Thymus (tissue), 11 donors: ENCODE measurements at regions not wholly inside any gene's neighbourhood (a gene's known extent, or its start where the extent isn't known, plus 50 kb on each side); places are given as distances from the start of the nearest gene placed in this dataset.

ENCODE experiments used
- DNase-seq, 9 donors: peaks; one replicate each; pipeline ENCODE4 v3.0.0-alpha.2; 2013; ENCODE audit warnings: low spot score in 9 of 9, low read depth in 6 of 9, missing footprints in 1 of 9
- H3K27ac ChIP-seq, 2 donors: one replicate each; pipeline ENCODE4 v1.5.1; 2013; ENCODE audit warnings: control low read depth in 1 of 2, low read depth in 1 of 2, low read length in 1 of 2, mild to moderate bottlenecking in 1 of 2, moderate library complexity in 1 of 2
- H3K27me3 ChIP-seq, 2 donors: one replicate each; pipeline ENCODE4 v1.5.1; 2013; ENCODE audit warnings: low read length in 1 of 2; ENCODE audit not compliant: control insufficient read depth in 2 of 2, insufficient read depth in 1 of 2
- H3K36me3 ChIP-seq, 2 donors: one replicate each; pipeline ENCODE4 v1.5.1; 2013; ENCODE audit warnings: low read length in 1 of 2, mild to moderate bottlenecking in 1 of 2, moderate library complexity in 1 of 2; ENCODE audit not compliant: control insufficient read depth in 2 of 2, insufficient read depth in 2 of 2
- H3K4me1 ChIP-seq, 2 donors: one replicate each; pipeline ENCODE4 v1.5.1; 2013; ENCODE audit warnings: low read length in 2 of 2; ENCODE audit not compliant: control insufficient read depth in 2 of 2, insufficient read depth in 2 of 2
- H3K4me3 ChIP-seq, 2 donors: one replicate each; pipeline ENCODE4 v1.5.1; 2013; ENCODE audit warnings: low read length in 2 of 2, control low read depth in 1 of 2, mild to moderate bottlenecking in 1 of 2
- H3K9me3 ChIP-seq, 2 donors: one replicate each; pipeline ENCODE4 v1.5.1; 2013; ENCODE audit warnings: low read length in 1 of 2, mild to moderate bottlenecking in 1 of 2; ENCODE audit not compliant: control insufficient read depth in 2 of 2, insufficient read depth in 1 of 2
- WGBS: extraction: QIAGEN DNeasy Blood & Tissue Kit; methylation state at CpG from one replicate; pipeline ENCODE4 v1.1.7; 2013; 5-methylcytosine and 5-hydroxymethylcytosine counted together
- donor health status: healthy.

DNA sequence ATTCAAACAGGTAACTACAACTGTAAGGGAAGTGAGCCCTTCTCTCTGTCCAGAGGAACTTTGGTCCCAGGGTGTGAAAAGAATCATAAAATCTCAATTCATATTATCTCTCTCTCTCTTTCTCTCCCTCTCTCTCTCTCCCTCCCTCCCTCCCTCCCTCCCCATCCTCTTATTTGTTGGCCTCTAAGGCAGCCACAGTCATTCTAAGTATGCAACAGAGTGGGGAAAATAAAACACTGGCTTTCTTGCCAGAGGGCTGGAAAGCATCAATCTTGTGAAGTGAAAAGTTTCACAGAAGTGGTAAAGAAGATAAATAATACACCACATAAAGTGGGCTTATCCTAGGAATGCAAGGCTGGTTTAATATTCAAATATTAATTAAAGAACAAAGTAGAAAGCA lies 95.6 kb upstream of the KCNH7 start:
- no peaks in the 10 kb centered on the region for H3K36me3 ChIP-seq
- H3K4me3 ChIP-seq: no peak overlapping the region
- H3K4me1 ChIP-seq: no peaks in the 10 kb centered on the region
- no peak for DNase-seq
- no peaks in the 10 kb centered on the region for H3K27me3 ChIP-seq
- peaks cover 0 to 11% of the 10 kb centered on the region in 2 donors for H3K9me3 ChIP-seq
- H3K27ac ChIP-seq: no peak overlapping the region

DNA sequence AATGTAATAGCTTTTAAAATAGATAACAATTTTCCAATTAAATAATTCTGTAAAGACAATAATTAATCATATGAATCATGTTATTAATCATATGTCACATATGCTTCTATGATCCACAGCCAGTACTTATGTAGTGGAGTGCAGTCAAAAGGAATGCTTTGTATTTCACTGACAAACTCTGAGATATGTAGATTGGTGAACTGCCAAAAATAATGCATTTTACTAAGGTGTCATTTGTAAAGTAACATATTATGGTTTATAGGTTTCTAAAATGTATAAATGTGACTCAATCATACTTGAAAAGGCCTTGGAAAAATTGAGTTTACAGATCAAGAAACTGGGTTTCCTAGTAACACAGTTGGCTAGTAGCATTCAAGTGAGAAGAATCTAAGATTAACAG lies 93.8 kb upstream of the KCNH7 start:
- DNase-seq: no peak
- H3K27ac ChIP-seq: no peak overlapping the region
- H3K36me3 ChIP-seq: no peaks in the 10 kb centered on the region
- peaks cover 0 to 2% of the 10 kb centered on the region in 2 donors for H3K9me3 ChIP-seq
- H3K4me1 ChIP-seq: no peaks in the 10 kb centered on the region
- no peak overlapping the region for H3K4me3 ChIP-seq
- no peaks in the 10 kb centered on the region for H3K27me3 ChIP-seq

DNA sequence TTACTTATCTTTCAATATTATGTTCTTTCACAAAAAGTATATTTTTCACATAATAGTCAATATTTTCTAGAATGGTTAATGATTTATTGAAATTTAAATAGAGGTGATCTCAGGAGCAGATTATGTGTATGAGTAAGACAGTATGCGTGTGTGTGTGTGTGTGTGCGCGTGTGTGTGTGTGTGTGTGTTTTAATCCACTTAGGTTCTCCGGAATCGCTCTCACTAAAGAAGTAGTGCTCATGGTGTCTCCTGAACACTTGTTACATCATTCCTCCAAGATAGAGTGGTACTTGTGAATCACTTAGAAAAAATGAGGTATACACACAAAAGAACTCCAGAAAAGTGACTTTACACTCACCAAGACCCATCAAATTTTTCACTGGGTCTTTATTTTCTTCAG lies 91.0 kb upstream of the KCNH7 start:
- H3K9me3 ChIP-seq: peaks cover 0 to 2% of the 10 kb centered on the region in 2 donors
- no peak for DNase-seq
- 81% methylated on average over 5 of the region's 5 CpGs for WGBS
- H3K4me3 ChIP-seq: no peak overlapping the region
- H3K36me3 ChIP-seq: no peaks in the 10 kb centered on the region
- H3K27ac ChIP-seq: no peak overlapping the region
- no peaks in the 10 kb centered on the region for H3K27me3 ChIP-seq
- H3K4me1 ChIP-seq: no peaks in the 10 kb centered on the region

DNA sequence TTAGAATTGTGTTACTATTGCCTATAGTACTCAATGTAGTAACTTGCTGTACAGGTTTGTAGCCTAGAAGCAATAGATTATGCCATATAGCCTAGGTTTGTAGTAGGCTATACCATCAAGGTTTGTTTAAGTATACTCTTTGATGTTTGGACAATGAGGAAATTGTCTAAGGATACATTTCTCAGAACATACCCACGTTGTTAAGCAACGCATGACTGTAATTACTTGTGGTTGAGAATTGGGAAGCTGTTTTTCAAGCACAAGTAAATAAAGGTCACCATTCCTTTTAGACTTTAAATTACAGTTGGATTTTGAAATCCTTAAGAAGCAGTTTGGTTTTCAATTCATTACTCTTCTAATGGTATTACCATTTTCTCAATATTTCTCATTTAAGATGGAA lies 89.8 kb upstream of the KCNH7 start:
- H3K4me1 ChIP-seq: no peaks in the 10 kb centered on the region

DNA sequence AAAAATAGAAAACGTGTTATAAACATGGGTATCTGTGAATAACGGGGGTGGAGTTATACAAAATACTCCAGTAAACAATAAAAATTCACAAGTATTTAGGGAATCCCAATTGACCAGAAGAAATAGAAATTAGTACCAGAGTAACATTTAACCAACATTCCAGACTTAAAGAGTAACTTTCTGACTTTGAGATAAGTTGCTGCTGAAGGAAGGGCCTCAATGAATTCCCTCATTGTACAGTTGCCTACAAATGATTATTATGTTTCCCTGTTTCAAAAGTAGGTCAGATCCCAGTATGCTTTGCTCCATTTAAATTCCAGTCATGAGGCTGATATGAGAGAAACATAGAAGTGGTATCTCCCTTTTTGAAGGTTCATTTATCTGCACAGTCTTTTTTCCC lies 88.3 kb upstream of the KCNH7 start:
- Histone ChIP-seq H3K36me3 (no peaks in the 10 kb centered on the region), H3K27me3 (no peaks in the 10 kb centered on the region), H3K27ac (no peak overlapping the region), H3K4me1 (no peaks in the 10 kb centered on the region), H3K4me3 (no peak overlapping the region), H3K9me3 (peaks cover 0 to 2% of the 10 kb centered on the region in 2 donors)
- DNase-seq: no peak
- WGBS: 91% methylated on average over 2 of the region's 2 CpGs

More for the DNA sequence above, 89.8 kb upstream of the KCNH7 start:
- H3K27me3 ChIP-seq: no peaks in the 10 kb centered on the region
- H3K36me3 ChIP-seq: no peaks in the 10 kb centered on the region
- 48% methylated on average over 2 of the region's 2 CpGs for WGBS
- no peak overlapping the region for H3K27ac ChIP-seq
- no peak overlapping the region for H3K4me3 ChIP-seq
- DNase-seq: no peak
- peaks cover 0 to 2% of the 10 kb centered on the region in 2 donors for H3K9me3 ChIP-seq

DNA sequence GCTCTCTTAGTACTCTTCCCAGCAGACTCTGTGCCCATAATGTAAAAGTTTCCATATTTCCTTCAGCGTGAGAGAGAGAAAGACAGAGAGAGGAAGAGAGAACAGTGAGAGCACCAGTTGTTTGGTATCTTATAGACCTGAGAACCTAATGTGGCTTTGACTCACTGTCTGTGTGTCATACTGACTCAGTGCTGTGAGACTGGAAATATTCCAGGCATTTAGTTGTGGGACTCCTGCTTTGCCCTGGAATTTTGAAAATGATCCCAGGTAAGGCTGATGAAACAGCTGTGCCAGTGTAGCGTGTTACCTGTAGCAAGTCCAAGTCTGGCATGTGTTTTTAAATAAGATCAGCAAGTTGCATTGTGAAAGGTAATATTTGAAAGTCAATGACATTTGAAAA lies 87.9 kb upstream of the KCNH7 start:
- 91% methylated on average over 2 of the region's 2 CpGs for WGBS
- H3K27ac ChIP-seq: no peak overlapping the region
- H3K4me3 ChIP-seq: no peak overlapping the region
- no peaks in the 10 kb centered on the region for H3K4me1 ChIP-seq
- H3K36me3 ChIP-seq: no peaks in the 10 kb centered on the region
- no peaks in the 10 kb centered on the region for H3K27me3 ChIP-seq
- DNase-seq: no peak
- peaks cover 0 to 2% of the 10 kb centered on the region in 2 donors for H3K9me3 ChIP-seq

DNA sequence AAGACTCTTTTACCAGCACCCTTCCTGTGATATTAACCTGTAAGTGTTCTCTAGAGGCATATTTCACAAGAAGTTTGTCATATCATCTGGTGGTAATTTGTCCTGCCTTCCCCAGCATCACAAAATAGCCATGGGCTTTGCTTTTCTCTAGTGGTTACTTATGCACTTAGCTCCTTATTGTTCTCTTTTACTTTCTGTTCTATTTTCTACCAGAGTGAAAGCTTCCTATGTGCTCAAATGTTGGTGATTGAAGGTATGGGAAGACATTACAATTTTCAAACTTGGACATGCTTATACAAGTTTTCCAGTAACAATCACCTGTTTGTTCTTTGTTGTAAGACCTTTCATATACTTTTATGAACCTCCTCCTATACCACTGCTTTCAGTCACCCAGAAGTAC lies 87.0 kb upstream of the KCNH7 start:
- DNase-seq: no peak
- H3K9me3 ChIP-seq: no peaks in the 10 kb centered on the region
- no peaks in the 10 kb centered on the region for H3K36me3 ChIP-seq
- H3K27ac ChIP-seq: no peak overlapping the region
- no peak overlapping the region for H3K4me3 ChIP-seq
- H3K4me1 ChIP-seq: no peaks in the 10 kb centered on the region
- H3K27me3 ChIP-seq: no peaks in the 10 kb centered on the region

DNA sequence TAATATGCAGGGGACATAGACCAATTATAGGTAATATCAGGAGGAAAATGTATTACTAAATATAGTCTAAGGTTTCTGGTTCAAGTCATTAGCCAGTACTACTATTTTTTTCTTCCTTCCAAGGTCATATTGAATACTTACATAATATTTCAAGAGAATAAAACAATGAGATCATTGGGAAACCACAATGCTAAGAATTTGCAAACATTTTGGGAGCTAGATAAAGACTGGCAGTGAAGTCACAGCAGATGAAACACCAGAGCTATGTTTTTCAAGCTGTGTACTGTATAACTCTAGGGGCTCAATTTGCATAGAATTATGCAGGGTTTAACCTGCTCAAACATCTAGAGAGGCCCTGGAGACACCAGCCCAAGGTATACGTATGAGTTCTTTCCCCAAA lies 80.5 kb upstream of the KCNH7 start:
- no peaks in the 10 kb centered on the region for H3K27me3 ChIP-seq
- no peak overlapping the region for H3K27ac ChIP-seq
- 92% methylated on average over 1 of the region's 1 CpG for WGBS
- no peaks in the 10 kb centered on the region for H3K9me3 ChIP-seq
- no peak overlapping the region for H3K4me3 ChIP-seq
- DNase-seq: no peak
- no peaks in the 10 kb centered on the region for H3K36me3 ChIP-seq
- no peaks in the 10 kb centered on the region for H3K4me1 ChIP-seq

DNA sequence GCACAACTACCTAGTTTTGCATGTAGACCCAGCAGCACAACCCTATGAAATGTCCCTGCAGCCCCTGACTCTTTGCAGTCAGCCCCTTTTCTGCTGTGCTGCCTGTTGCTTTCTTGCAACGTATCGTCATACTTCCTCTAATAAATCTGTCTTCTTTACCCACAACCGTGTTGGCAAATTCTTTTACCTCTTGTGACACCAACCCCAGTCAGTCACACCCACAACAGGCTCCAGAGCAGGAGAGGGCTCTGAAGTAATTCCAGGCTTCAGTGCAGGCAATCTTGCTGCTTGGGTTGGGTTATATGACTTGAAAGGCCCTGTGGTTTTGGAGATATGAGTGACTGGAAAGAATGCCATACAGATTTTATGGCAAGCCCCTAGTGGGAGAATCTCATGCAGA lies 79.1 kb upstream of the KCNH7 start:
- H3K4me3 ChIP-seq: no peak overlapping the region
- H3K4me1 ChIP-seq: no peaks in the 10 kb centered on the region
- no peak overlapping the region for H3K27ac ChIP-seq
- 24% methylated on average over 3 of the region's 3 CpGs for WGBS
- H3K27me3 ChIP-seq: no peaks in the 10 kb centered on the region
- DNase-seq: no peak
- no peaks in the 10 kb centered on the region for H3K9me3 ChIP-seq
- no peaks in the 10 kb centered on the region for H3K36me3 ChIP-seq

DNA sequence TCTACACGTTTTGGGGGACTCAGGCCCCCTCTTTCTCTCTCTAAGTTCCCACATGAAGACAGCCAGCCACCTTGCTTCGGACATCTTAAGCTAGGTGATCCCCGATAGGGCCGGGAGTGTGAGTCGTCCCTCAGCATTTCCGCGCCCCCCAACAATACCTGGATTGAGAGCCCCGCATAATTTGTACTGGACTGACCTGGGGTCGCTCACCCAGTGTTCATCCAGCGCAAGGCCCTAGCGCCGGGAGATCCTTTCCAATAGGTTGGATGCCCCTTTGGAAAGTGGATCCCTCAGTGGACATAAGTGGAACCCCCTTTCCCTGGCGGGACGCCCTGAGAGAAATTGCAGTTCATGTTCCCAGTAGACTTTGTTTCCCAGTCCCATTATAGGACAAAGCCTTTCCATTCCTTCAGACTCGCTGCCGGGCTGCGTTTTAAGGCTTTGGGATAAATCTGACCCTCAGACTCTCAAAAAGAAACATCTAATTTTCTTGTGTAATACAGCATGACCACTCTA lies 77.8 kb upstream of the KCNH7 start:
- H3K4me1 ChIP-seq: no peaks in the 10 kb centered on the region
- 96% methylated on average over 17 of the region's 17 CpGs for WGBS
- no peak for DNase-seq

More for the DNA sequence above, 77.8 kb upstream of the KCNH7 start:
- Histone ChIP-seq H3K9me3 (no peaks in the 10 kb centered on the region), H3K4me3 (no peak overlapping the region), H3K27me3 (no peaks in the 10 kb centered on the region), H3K27ac (no peak overlapping the region), H3K36me3 (no peaks in the 10 kb centered on the region)
